EH (cell line): ENCODE measurements at regions not wholly inside any gene's neighbourhood (a gene's known extent, or its start where the extent isn't known, plus 50 kb on each side); places are given as distances from the start of the nearest gene placed in this dataset.

Experiments used
- DNase-seq: peaks from one replicate; pipeline ENCODE4 v3.0.0-alpha.2; 2015; ENCODE audit warnings: low read depth

DNA sequence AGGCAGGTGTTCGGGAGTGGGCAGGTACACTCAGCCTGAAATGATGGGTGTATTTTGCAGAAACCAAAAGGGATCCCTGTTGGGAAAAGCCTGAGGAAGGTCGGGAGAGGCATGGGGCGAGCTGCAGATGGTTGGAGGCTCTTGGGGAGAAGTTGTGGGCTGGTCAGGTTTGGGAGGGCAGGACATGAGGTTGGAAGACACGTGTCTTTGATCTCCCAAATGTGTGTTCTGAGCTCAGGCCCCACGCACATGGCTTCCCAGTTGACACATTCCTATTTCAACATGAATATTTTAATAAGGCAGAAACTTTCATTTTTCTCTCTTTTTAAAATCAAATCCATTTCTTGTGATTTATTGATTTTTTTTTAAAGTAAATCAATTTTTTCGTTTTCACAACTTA, 1003.3 kb downstream of the TBC1D22A start:
- no peak for DNase-seq

DNA sequence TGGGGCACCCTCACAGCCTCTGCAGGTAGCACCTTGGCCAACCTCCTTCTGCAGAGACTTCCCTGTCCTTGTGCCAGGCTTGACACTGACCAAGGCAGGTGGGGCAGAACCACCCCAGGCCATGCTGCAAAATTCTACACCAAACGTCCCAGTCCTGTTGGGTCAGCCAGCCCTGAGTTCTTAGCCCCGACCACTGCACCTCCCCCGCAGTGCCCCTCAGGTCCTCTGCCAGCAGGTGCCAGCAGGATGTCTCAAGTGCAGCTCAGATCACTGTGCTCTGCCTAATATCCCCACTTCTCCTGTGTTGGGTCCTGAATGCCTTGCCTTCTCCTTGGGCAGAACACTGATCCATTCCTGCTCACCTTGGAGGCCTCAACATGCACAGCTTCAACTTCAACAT, 999.7 kb downstream of the TBC1D22A start:
- no peak for DNase-seq

DNA sequence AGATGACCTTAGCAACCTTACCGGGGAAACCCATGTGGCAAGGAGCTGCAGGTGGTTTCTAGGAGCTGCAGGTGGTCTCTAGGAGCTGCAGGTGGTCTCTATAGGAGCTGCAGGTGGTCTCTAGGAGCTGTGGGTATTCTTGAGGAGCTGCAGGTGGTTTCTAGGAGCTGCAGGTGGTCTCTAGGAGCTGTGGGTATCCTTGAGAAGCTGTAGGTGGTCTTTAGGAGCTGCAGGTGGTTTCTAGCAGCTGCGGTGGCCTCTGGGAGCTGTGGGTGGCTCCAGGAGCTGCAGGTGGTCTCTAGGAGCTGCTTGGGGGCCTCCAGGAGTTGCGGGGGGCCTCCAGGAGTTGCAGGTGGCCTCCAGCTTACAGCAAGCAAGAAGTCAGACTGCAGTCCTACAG, 997.5 kb downstream of the TBC1D22A start:
- DNase-seq = no peak

DNA sequence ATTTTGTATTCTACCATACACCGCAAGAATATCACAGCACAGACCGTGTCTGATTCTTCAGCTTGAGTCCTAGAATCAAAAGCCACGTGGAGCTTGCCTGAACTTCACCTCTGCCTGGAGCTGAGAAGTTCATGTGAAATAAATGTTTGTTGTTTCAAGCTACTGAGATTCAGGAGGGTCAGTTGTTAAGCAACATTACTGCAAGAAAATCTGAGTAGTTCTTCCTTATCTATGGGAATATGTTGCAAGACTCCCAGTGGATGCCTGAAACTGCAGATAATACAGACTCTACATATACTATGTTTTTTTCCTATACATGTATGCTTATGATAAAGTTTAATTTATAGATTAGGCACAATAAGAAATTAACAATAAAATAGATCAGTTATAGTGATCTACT, 995.3 kb downstream of the TBC1D22A start:
- DNase-seq = no peak

DNA sequence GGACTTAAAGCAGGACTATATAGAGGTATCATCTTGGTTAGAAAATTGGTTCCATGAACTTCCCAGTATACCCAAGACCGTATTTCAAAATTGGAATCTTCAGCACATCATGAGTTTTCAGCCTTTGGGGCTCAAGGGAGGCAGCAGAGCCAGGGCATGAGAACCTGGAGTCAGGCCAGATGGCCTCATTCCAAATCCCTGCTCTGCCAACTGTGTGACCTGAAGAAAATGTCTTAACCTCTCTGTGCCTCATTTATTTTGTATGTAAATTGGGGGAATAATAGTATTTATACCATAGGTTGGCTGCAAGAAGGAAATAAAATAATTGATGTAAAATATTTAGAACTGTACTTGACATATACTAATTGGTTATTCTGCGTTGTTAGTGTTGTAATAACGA, 987.6 kb downstream of the TBC1D22A start:
- no peak for DNase-seq

DNA sequence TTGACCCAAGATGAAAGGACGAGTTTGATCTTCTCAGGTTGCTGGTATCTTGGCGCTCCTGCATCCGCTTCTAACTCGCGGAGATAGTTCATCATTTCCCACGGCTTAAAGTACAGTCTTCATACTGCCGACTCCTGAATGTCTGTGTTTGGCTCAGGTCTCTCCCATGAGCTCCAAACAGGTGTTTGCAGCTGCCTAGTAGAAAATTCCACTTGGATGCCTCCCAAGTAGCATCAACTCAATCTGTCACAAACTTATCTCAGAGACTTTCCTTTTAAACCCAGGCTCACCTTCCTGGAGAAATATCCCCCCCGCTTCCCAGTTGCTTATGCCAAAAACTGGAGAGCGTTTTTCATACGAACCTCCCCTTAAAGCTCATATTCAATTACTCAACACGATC, 986.5 kb downstream of the TBC1D22A start:
- no peak for DNase-seq

DNA sequence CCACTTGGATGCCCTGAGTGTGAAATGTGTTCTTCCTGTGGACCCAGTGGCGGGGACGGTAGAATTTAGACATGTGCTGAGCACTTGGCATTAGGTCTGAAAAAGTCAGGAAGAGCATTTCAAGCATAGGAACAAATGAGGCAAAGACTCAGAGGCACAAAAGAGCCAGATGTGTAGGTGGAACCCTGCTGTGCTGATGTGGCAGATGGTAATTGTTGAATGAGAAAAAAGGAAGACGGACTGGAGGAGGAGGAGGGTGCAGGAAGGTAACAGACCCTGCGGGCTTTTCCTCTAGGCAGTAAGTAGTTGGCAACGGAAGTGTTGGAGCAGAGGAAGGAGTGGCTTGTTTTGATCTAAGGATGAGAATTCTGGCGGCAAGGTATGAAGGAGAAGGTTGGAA, 985.8 kb downstream of the TBC1D22A start:
- DNase-seq = no peak

DNA sequence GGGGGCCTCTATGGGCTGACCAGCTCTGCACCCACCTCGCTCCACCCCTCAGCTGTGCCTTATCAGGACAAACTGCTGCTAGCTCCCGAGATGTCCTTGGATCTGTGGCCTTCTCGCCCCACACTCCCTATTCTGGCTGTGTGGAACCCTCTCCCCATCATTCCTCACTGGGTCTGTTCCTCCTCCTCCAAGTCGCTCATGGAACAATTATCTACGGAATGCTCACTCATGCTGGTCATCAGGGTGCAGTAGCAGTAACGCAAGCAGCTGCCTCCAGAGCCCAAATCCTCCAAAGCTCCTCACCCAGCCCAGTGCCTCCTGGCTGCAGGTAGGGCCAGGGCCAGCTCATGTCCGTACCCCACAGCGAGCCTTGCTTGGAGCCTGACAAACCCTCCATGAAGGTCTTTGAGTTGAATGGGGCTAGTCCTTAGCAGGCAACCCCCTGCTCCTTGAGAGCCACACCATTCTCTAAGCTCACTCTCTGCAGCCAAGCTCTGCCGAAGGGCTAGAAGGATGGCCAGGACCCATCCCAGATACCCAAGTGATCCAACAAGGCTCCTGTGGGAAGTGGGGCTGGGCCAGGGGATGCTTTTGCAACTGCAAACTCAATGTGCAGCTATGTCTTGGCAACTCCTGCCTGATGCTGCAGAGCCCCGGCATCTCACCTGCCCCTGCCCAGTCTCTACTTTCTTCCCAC, 977.8 kb downstream of the TBC1D22A start:
- DNase-seq = no peak

DNA sequence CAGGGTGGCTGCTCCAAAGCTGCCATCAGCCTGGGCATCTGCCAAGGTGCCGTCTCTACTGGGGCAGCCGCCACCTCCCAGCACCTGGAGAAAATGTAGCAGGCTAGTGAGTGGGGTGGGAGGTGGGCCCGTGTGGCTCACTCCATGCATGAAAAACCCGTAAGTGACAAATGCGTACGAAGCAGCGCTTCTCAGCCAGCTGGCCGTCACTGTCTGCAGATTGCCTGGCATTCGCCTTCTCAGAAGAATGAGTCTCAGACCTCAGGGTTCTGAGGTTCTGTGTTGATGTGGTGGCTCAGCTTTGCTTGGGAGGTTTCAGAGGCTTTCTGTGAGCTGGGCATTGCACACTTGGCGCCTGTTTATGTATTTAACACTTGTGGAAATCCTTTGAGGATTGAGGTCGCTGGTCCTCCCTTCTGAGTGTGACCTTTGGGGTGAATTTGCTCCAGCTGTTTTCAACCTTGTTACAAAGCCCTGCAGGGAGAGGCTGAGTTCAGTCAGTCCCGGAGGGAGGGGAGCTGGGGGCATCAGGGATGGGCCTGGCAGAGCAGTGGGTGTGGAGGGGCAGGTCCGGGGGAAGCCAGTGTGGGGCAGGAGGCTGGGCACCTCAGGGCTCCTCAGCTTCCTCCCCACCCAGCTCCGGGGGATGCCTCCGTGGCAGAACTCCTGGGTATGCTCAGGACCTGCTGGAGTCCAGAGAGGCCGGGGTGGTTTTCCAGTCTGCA, 977.0 kb downstream of the TBC1D22A start:
- DNase-seq = no peak

DNA sequence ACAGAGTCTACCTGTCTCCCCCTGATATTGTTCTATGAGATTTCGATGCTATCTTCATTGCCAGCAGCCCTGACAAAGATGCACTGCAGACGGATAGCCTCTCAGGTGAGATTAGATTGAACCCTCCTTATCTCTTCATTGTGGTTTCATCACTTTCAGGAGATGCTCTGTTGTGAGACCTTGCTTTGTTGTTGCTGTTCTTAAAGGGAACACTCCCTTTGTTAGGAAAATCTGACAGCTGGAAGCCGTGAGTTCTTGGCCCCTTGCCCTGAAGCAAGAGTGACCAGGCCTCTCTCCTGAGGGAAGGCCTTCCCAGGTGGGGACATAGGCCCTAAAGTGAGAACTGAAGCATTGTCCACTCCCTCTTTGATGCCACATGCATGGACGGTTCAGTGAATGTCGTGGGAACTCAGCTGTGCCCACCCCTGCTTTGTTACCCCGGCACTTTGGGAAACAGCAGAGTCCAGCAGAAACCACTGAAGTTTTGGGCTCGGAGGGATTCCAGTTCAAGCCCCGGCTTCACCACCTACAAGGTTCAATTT, 976.1 kb downstream of the TBC1D22A start:
- no peak for DNase-seq

DNA sequence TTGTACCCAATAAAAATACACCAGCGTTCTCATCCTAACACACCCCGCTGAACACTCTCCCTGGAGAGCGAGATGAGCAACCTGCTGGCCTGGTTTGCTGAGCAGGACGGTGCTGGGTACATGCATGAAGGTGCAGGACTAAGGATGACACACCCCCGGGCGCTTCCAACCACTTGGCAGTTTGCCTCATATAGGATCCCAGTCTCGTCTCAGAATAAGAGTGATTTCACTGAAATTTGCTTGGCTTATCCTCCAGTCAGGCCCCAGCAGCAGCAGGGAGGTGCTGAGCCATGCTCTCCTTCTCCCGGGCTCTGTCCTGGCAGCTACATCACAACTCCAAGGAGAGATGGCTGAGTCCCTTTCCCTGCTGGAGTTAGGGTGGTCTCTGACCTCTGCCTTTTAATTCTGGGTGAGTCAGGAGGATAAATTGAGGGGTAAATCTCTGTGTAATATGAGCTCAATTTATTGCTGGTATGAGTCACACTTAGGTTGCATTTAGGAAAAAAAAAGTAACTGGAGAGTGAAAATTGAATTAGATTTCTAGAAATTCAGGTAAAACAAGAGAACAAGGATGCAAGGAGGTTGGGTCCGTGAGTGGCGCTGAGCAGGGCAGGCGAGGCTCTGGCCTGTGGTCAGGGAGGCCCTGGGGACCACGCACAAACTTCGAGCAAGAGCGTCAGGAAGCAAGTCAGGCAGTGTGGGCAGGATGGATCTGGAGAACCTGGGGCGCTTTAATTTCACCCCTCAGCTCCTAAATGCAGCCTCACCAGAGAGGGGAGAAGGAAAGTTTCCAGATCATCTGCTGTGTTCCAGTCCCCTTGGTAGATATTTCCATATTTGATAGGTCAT, 974.0 kb downstream of the TBC1D22A start:
- no peak for DNase-seq

DNA sequence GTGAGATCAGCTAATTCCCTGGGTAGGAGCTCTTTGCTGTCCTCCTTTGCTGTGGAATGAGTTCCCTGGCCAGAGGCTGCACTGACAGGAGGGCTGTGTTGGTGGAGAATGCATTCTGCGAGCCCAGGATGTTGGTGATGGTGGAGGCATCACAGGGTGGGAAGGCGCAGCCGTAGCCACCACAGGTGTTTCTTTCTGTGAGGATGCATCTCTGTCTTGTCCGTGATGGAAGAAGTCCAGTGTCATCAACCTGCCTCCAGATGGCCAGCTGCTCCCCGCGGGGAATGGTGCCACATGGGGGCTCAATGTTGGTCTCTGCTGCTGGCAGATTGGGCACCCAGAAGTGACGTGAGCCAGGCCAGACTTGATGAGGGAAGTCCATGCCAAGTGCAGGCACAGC, 972.1 kb downstream of the TBC1D22A start:
- DNase-seq = no peak

DNA sequence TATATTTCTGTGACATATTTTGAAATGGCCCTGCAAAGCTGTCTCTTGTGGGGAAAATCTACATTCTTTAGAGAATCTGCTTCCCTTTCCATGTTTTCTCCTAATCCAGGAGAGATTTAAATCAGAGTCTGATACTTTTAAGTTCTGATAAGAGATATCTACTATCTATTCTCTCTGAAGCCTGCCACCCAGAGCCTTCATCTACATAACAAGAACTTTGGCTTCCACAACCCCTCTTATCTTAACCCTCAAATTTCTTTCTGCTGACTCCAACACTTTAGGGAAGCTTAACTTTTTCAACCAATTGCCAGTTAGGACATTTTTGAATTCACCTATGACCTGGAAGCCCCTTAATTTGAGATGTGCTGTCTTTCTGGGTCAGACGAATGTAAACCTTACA, 965.2 kb downstream of the TBC1D22A start:
- DNase-seq = no peak

DNA sequence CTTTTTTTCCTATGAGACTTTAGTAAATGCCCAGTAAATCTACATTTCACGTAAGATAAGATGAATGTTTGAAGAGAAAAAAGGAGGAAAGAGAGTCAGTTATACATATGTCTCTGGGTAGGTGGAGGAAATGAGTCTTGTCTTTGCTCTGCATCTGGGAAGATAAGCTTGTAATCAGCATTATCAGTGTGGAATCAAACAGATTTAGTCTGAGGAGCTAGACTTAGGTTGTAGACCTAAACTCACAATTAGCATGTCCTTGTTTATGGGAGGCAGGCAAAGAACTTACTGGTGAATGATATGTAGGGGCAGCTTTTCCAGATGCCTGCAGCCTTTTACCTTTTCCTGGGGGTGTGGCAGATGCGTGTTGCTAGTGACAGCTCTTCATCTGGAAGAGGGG, 962.3 kb downstream of the TBC1D22A start:
- no peak for DNase-seq

DNA sequence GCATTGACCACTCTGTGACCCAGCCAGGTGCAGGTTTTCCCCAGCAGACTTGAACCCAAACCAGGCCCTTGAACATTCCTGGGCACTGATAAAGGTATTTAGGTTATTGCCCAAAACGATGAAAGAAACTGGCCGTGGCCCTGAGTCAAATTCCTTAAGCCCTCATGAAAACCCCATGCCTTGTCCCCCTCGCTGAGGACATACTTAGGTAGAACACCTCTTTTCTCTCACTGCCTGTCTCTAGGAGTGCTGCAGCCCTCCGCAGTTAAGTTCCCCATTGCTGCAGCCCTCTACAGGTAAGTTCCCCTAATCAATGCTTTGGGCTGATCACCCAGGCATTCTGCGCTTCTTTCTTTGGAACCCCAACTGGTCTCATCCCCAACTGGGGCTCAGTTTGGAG, 961.6 kb downstream of the TBC1D22A start:
- DNase-seq = no peak

DNA sequence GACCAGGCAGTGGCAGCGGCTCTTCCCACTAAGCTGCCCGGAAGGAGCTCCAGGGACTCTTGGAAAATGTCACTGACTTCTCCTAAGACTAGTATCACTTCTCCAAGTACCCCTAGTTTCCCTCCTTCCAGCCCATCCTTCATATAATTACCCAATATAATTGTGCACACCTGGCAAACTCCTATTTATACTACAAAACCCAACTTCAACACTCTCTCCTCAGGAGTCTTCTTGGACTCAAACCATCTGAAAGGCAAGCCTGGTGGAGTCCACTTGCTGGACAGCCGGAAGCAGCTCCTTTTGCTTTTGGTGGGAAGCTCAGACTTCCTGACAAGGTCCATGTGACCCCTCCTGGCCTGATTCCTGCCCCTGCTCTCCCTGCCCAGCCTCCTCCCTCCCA, 955.9 kb downstream of the TBC1D22A start:
- DNase-seq = no peak

DNA sequence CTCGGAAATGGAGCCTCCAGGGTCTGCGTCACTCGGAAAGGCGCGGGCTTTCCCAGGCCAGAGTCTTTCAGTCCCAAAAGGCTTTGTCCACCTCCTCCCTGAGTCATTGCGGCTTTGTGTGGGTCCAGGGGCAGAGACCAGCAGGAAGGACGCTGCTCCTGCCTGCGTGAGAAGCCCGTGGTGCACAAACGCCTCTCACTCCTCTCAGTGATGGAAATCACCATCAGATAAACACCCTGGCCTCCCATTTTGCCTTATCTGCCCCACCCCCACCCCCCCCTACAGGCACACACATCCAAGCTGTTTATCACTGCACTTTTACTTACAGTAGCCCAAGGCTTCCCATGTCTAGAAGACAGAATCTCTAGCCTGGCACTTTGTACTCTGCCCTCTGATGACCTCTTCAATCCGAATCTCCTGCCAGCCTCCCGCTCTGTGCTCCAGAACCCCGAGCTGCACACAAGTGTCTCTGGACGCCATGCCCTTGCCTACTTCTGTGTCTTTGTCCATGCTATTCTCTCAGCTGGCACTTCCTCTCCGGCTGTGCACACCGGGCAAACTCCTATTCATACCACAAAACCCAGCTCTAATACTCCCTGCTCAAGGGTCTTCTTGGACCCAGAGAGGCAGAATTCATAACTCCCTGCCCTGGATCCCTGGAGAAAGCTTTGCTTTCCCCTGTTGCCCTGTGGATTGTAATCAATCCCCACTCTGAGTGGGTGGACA, 954.6 kb downstream of the TBC1D22A start:
- DNase-seq = no peak

DNA sequence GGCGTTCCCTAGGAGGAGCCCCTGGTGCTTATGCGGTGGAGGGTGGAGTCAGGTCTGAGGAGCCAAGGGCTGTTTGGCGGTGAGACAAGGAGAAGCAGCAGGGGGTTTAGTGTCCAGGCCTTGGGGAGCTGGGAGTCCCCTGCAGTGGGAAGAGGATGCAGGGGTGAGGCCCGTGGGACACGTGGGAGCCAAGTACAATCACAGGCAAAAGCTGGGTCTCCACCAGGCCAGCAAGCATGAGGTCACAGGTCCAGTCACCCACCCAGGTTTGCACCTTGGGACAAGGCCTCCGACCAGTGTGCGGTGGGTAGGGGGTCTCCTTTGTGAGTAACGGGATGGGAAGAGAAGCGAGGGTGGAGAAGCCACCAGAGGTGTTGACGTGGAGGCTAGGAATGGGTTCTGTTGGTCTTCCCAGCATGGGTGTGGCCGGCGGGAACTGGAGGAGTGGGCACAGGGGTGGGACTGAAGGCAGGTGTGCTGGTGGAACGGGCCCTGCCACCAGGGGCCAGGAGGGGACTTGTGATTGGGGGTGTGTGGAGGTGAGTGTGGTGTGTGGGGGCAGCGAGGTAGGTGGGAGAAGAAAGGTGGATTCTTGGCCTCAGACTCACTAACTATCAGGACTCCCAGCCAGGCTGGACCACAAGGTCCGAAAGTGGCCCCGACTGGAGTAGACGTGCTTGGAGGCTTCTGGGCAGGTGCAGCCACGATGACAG, 953.6 kb downstream of the TBC1D22A start:
- no peak for DNase-seq

DNA sequence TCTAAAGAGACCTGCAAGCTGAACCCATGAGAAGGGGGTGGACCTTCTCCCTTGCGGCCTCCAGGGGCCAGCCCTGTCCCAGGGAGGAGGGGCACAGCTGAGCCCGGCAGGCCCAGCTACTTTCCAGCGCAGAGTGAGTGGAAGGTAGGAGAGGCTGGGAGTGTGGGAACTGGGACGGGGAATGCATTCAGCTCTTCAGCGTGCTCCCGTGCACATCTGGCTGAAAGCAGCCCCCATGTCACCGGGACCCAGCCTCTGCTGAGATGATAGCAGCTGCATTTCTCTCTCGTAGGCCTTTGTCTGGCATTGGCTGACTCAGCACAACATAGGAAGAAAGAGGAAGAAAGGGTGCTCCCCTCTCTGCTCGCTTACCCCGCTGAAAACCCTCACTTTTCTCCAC, 951.5 kb downstream of the TBC1D22A start:
- no peak for DNase-seq

DNA sequence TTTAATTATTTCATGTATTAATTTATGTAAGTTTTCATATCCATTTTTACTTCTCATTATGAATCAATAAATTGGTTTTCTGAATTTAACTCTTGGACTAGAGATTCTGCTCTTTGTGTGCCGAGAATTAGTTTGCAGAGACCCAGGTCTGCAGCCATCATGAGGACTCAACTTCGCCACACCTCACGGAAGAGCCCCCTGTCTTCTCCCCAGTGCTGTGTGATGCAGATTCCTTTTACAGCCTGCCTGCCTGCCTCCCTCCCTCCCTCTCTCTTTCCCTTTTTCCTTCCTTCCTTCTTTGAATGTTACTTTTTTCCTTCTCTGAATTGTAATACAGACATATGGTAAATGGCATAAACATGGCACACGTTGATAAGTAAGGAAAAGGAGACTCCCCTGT, 947.7 kb downstream of the TBC1D22A start:
- DNase-seq = no peak

DNA sequence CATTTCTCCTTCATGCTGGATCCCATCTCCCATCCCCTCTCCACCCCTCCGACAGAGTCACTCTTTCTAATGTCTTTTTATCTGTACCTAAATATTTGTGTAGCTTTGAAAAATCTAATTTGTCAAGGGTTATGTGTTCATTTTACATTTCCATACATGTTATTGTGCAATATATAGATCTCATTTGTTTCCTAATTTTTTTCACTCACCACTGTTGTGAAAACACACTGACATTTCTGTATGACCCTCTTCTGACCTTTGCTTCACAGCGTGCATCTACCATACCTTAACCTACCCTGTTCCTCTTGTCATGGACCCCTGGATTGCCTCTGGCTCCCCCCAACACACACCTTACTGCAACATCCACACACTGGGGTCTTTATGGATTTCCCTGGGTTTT, 942.9 kb downstream of the TBC1D22A start:
- DNase-seq = no peak
